WTC11 (cell line): ENCODE measurements at regions not wholly inside any gene's neighbourhood (a gene's known extent, or its start where the extent isn't known, plus 50 kb on each side); places are given as distances from the start of the nearest gene placed in this dataset.

Experiments
- ATAC-seq: fragments of 200-7000 bp; cut with Tn5 transposase; 2 replicates; pipeline ENCODE4 v1.10.0; 2021; ENCODE audit warnings: mild to moderate bottlenecking, moderate library complexity
- CTCF ChIA-PET: fragments of 300-600 bp; sonication (Branson Sonifier 250); formaldehyde crosslinking; loops from one replicate; lab custom pipeline; 2021; ENCODE audit warnings: antibody characterized with exemption; lab: Charles Lee
- POLR2A ChIA-PET: fragments of 350-600 bp; sonication (Branson Sonifier 250); formaldehyde crosslinking; loops from one replicate; lab custom pipeline; 2021; ENCODE audit warnings: antibody characterized with exemption; lab: Charles Lee
- DNase-seq: peaks from one replicate; pipeline ENCODE4 v3.0.0; 2021; ENCODE audit warnings: low spot score
- H3K27ac Mint-ChIP-seq: 2 replicates; pipeline ENCODE4 v1.8.0; 2021; ENCODE audit warnings: mixed read lengths
- H3K27me3 Mint-ChIP-seq: 2 replicates; pipeline ENCODE4 v1.8.0; 2021; ENCODE audit warnings: low read depth, mild to moderate bottlenecking, moderate library complexity, mixed read lengths
- H3K36me3 Mint-ChIP-seq: 2 replicates; pipeline ENCODE4 v1.8.0; 2021; ENCODE audit warnings: mixed read lengths
- H3K4me1 Mint-ChIP-seq: 2 replicates; pipeline ENCODE4 v1.8.0; 2022; ENCODE audit warnings: mixed read lengths
- H3K4me3 Mint-ChIP-seq: 2 replicates; pipeline ENCODE4 v1.8.0; 2021; ENCODE audit warnings: mild to moderate bottlenecking, moderate library complexity, mixed read lengths
- H3K9me3 Mint-ChIP-seq: 2 replicates; pipeline ENCODE4 v1.8.0; 2021; ENCODE audit warnings: mixed read lengths
- AFF4 ChIP-seq: sonication (generic); formaldehyde crosslinking; IDR thresholded peaks from 2 replicates; pipeline ENCODE4 v1.8.1; 2023; ENCODE audit warnings: mild to moderate bottlenecking, missing genetic modification reagents, borderline replicate concordance
- CREM ChIP-seq: sonication (generic); formaldehyde crosslinking; IDR thresholded peaks from 2 replicates; pipeline ENCODE4 v1.8.1; 2022; ENCODE audit warnings: mild to moderate bottlenecking, missing genetic modification reagents, moderate library complexity
- HMGXB4 ChIP-seq: sonication (generic); formaldehyde crosslinking; IDR thresholded peaks from 2 replicates; pipeline ENCODE4 v1.8.1; 2023; ENCODE audit warnings: mild to moderate bottlenecking, moderate library complexity, missing genetic modification reagents
- JUN ChIP-seq: sonication (generic); formaldehyde crosslinking; IDR thresholded peaks from 2 replicates; pipeline ENCODE4 v1.8.0; 2023; ENCODE audit warnings: mild to moderate bottlenecking, missing genetic modification reagents
- MAX ChIP-seq: sonication (generic); formaldehyde crosslinking; IDR thresholded peaks from 2 replicates; pipeline ENCODE4 v1.8.0; 2022; ENCODE audit warnings: mild to moderate bottlenecking, missing genetic modification reagents
- MLX ChIP-seq: sonication (generic); formaldehyde crosslinking; IDR thresholded peaks from 2 replicates; pipeline ENCODE4 v1.8.1; 2023; ENCODE audit warnings: mild to moderate bottlenecking, missing genetic modification reagents, moderate library complexity
- NFATC4 ChIP-seq: fragments of 250-450 bp; sonication (Bioruptor Pico); IDR thresholded peaks from 2 replicates; pipeline ENCODE4 v1.9.0; 2021; ENCODE audit warnings: mild to moderate bottlenecking
- NR1H2 ChIP-seq: sonication (generic); formaldehyde crosslinking; IDR thresholded peaks from 2 replicates; pipeline ENCODE4 v1.9.0; 2021; ENCODE audit warnings: mild to moderate bottlenecking, moderate library complexity, missing genetic modification reagents
- OVOL2 ChIP-seq: fragments of 250-450 bp; sonication (Bioruptor Pico); IDR thresholded peaks from 2 replicates; pipeline ENCODE4 v1.9.0; 2021; ENCODE audit warnings: mild to moderate bottlenecking, borderline replicate concordance
- PRDM15 ChIP-seq: sonication (generic); formaldehyde crosslinking; IDR thresholded peaks from 2 replicates; pipeline ENCODE4 v1.8.0; 2022; ENCODE audit warnings: missing genetic modification reagents
- PREB ChIP-seq: sonication (generic); formaldehyde crosslinking; IDR thresholded peaks from 2 replicates; pipeline ENCODE4 v1.8.1; 2022; ENCODE audit warnings: mild to moderate bottlenecking, missing genetic modification reagents, moderate library complexity, borderline replicate concordance
- RELA ChIP-seq: sonication (generic); formaldehyde crosslinking; IDR thresholded peaks from 2 replicates; pipeline ENCODE4 v1.8.1; 2022; ENCODE audit warnings: missing genetic modification reagents, mild to moderate bottlenecking, borderline replicate concordance
- SP1 ChIP-seq: sonication (generic); formaldehyde crosslinking; conservative IDR thresholded peaks from 2 replicates; pipeline ENCODE4 v1.8.1; 2022; ENCODE audit warnings: missing genetic modification reagents
- TEAD1 ChIP-seq: sonication (generic); formaldehyde crosslinking; IDR thresholded peaks from 2 replicates; pipeline ENCODE4 v1.8.0; 2022; ENCODE audit warnings: mild to moderate bottlenecking, missing genetic modification reagents
- TEAD4 ChIP-seq: sonication (generic); formaldehyde crosslinking; IDR thresholded peaks from 2 replicates; pipeline ENCODE4 v1.8.0; 2022; ENCODE audit warnings: mild to moderate bottlenecking, missing genetic modification reagents
- USF1 ChIP-seq: sonication (generic); formaldehyde crosslinking; IDR thresholded peaks from 2 replicates; pipeline ENCODE4 v1.8.0; 2022; ENCODE audit warnings: mild to moderate bottlenecking, missing genetic modification reagents
- ZMAT4 ChIP-seq: fragments of 250-450 bp; sonication (Bioruptor Pico); IDR thresholded peaks from 2 replicates; pipeline ENCODE4 v1.9.0; 2021; ENCODE audit warnings: mild to moderate bottlenecking
- ZNF281 ChIP-seq: sonication (generic); formaldehyde crosslinking; IDR thresholded peaks from 2 replicates; pipeline ENCODE4 v1.8.0; 2023; ENCODE audit warnings: mild to moderate bottlenecking, missing genetic modification reagents
- ZNF396 ChIP-seq: fragments of 250-450 bp; sonication (Bioruptor Pico); IDR thresholded peaks from 2 replicates; pipeline ENCODE4 v1.8.0; 2021; ENCODE audit warnings: mild to moderate bottlenecking, moderate library complexity, borderline replicate concordance

- no peak for TF ChIP-seq HMGXB4 (CRISPR knock-in tag)
- TF ChIP-seq MAX (CRISPR knock-in tag) = no peak
Observed at GRCh38 chr4:22991576-22991975, 298.8 kb downstream of the GBA3 start (continued).

- peaks cover 21% of the 10 kb centered on the region for H3K9me3 Mint-ChIP-seq
- DNase-seq (no peak), ATAC-seq (no peak)
- H3K27me3 Mint-ChIP-seq = no peaks in the 10 kb centered on the region
- H3K36me3 Mint-ChIP-seq = peaks cover 8% of the 10 kb centered on the region; the same call in 1 of the 2 replicates
- POLR2A ChIA-PET = no interaction called here
- no peaks in the 10 kb centered on the region for H3K4me1 Mint-ChIP-seq
- no peak overlapping the region for H3K27ac Mint-ChIP-seq
- CTCF ChIA-PET = interaction anchor here (1.1 kb wide), 1 partner anchor 11 kb away, joined by 3 read pairs; no protein-coding TSS in a partner anchor
- TF ChIP-seq PRDM15 = no peak
- TF ChIP-seq ZNF281 (CRISPR knock-in tag) = no peak
- no peak for TF ChIP-seq MLX
- no peak for TF ChIP-seq USF1 (CRISPR knock-in tag)
- TF ChIP-seq SP1 (CRISPR knock-in tag) = no peak
- no peak for TF ChIP-seq ZMAT4
- no peak for TF ChIP-seq RELA (CRISPR knock-in tag)
- no peak for TF ChIP-seq AFF4 (CRISPR knock-in tag)
- TF ChIP-seq OVOL2 (CRISPR knock-in tag) = no peak
- no peak for TF ChIP-seq CREM (CRISPR knock-in tag)
- no peak for TF ChIP-seq PREB (CRISPR knock-in tag)
- TF ChIP-seq ZNF396 (CRISPR knock-in tag) = no peak
- TF ChIP-seq TEAD1 (CRISPR knock-in tag) = no peak
- no peak for TF ChIP-seq NFATC4
- no peak for TF ChIP-seq JUN (CRISPR knock-in tag)
- TF ChIP-seq TEAD4 (CRISPR knock-in tag) = no peak
- no peak for TF ChIP-seq NR1H2 (CRISPR knock-in tag)
- TF ChIP-seq, all 79 proteins: peak for 0
- no peak overlapping the region for H3K4me3 Mint-ChIP-seq
Observed at GRCh38 chr4:22988526-22988925, 295.8 kb downstream of the GBA3 start.
